ENCODE measurements at regions not wholly inside any gene's neighbourhood (a gene's known extent, or its start where the extent isn't known, plus 50 kb on each side); places are given as distances from the start of the nearest gene placed in this dataset.

- TF ChIP-seq POLR2A (IDR thresholded peaks at IDR 0.05; ENCODE audit: low read depth, low read length) (no peak), TAF1 (IDR thresholded peaks at IDR 0.05; ENCODE audit: borderline replicate concordance, low read depth, low read length) (no peak), POLR2AphosphoS5 (IDR thresholded peaks at IDR 0.05; ENCODE audit: low read depth, low read length) (no peak)
Observed at GRCh38 chr6:85285114-85285513, 164.8 kb upstream of the NT5E start.

Data from GM12892 (cell line).